Upper lobe of left lung (tissue), 6 donors: ENCODE measurements at regions not wholly inside any gene's neighbourhood (a gene's known extent, or its start where the extent isn't known, plus 50 kb on each side); places are given as distances from the start of the nearest gene placed in this dataset.

ENCODE experiments used
- ATAC-seq, 2 donors: fragments of 200-7000 bp; cut with Tn5 transposase; one replicate each; pipeline ENCODE4 v1.9.1; 2022; ENCODE audit warnings: mild to moderate bottlenecking in 2 of 2, moderate library complexity in 2 of 2; ENCODE audit not compliant: low FRiP score in 2 of 2
- DNase-seq, 2 donors: peaks; one replicate each; pipeline ENCODE4 v3.0.0-alpha.2; 2019 to 2020
- H3K27ac ChIP-seq, 4 donors: fragments of 200-600 bp; sonication (generic); one replicate each; pipeline ENCODE4 v1.5.1; 2016 to 2019
- H3K27me3 ChIP-seq, 4 donors: fragments of 200-600 bp; sonication (generic); one replicate each; pipeline ENCODE4 v1.5.1; 2017 to 2019
- H3K36me3 ChIP-seq, 4 donors: fragments of 200-600 bp; sonication (generic); one replicate each; pipeline ENCODE4 v1.5.1; 2016 to 2019
- H3K4me1 ChIP-seq, 4 donors: fragments of 200-600 bp; sonication (generic); one replicate each; pipeline ENCODE4 v1.5.1; 2018 to 2019
- H3K4me3 ChIP-seq, 4 donors: fragments of 200-600 bp; sonication (generic); one replicate each; pipeline ENCODE4 v1.5.1; 2017 to 2019; ENCODE audit warnings: mild to moderate bottlenecking in 2 of 4, moderate library complexity in 1 of 4
- H3K9me3 ChIP-seq, 4 donors: fragments of 200-600 bp; sonication (generic); one replicate each; pipeline ENCODE4 v1.5.1; 2018 to 2019
- CTCF ChIP-seq, 6 experiments: fragments of 450-650 bp in 4 of 6; fragments of 200-600 bp in 2 of 6; sonication (generic) in 2 of 6; IDR thresholded peaks; one replicate each; pipeline ENCODE4 v1.5.1; 2016 to 2019; ENCODE audit warnings: antibody characterized with exemption in 6 of 6
- EP300 ChIP-seq, 4 donors: sonication (generic); formaldehyde crosslinking; IDR thresholded peaks; one replicate each; pipeline ENCODE4 v1.5.1; 2017; ENCODE audit warnings: antibody characterized with exemption in 4 of 4, control low read depth in 2 of 4
- POLR2A ChIP-seq, 4 donors: fragments of 450-650 bp; IDR thresholded peaks; one replicate each; pipeline ENCODE4 v1.5.1; 2016 to 2017; ENCODE audit warnings: antibody characterized with exemption in 4 of 4, mild to moderate bottlenecking in 2 of 4
- POLR2AphosphoS5 ChIP-seq, 2 donors: sonication (generic); formaldehyde crosslinking; IDR thresholded peaks; one replicate each; pipeline ENCODE4 v1.5.1; 2017; ENCODE audit warnings: antibody characterized with exemption in 2 of 2
- WGBS, 2 donors: methylation state at CpG; one replicate each; pipeline ENCODE4 v1.1.5; 2017 to 2018; 5-methylcytosine and 5-hydroxymethylcytosine counted together
- donor health status: DM: no; HTN: no; CAD: no; lungs with moderate emphysema.
- donor health status: DM: no; HTN: yes; CAD: no; lungs with severe emphysema.

GRCh38 chr18:47342566-47342965 is 91.1 kb upstream of the SKOR2 start:
- 73 to 95% methylated on average over 1 of the region's 1 CpG for WGBS, 2 donors
- no peak for ATAC-seq
- Histone ChIP-seq H3K4me3 (no peak overlapping the region), H3K27me3 (no peaks in the 10 kb centered on the region), H3K36me3 (no peaks in the 10 kb centered on the region), H3K27ac (no peak overlapping the region), H3K4me1 (no peaks in the 10 kb centered on the region), H3K9me3 (no peaks in the 10 kb centered on the region)
- TF ChIP-seq POLR2A (IDR thresholded peaks at IDR 0.05): no peak
- TF ChIP-seq CTCF (IDR thresholded peaks at IDR 0.05): no peak
- TF ChIP-seq EP300 (IDR thresholded peaks at IDR 0.05): no peak
- no peak for TF ChIP-seq POLR2AphosphoS5 (IDR thresholded peaks at IDR 0.05)
- no peak for DNase-seq

- 71 to 75% methylated on average over 6 of the region's 6 CpGs for WGBS, 2 donors
- TF ChIP-seq CTCF (IDR thresholded peaks at IDR 0.05) (no peak), POLR2AphosphoS5 (IDR thresholded peaks at IDR 0.05) (no peak), EP300 (IDR thresholded peaks at IDR 0.05) (no peak), POLR2A (IDR thresholded peaks at IDR 0.05) (no peak)
- ATAC-seq (no peak), DNase-seq (no peak)
- Histone ChIP-seq H3K4me3 (no peak overlapping the region), H3K4me1 (no peaks in the 10 kb centered on the region), H3K36me3 (no peaks in the 10 kb centered on the region), H3K9me3 (no peaks in the 10 kb centered on the region), H3K27ac (no peak overlapping the region), H3K27me3 (no peaks in the 10 kb centered on the region)
These were observed 90.2 kb upstream of the SKOR2 start for GRCh38 chr18:47341678-47342077.

GRCh38 chr18:47334966-47335365 is 83.5 kb upstream of the SKOR2 start:
- Histone ChIP-seq H3K4me3 (no peak overlapping the region), H3K27ac (no peak overlapping the region), H3K36me3 (no peaks in the 10 kb centered on the region), H3K9me3 (no peaks in the 10 kb centered on the region), H3K27me3 (no peaks in the 10 kb centered on the region), H3K4me1 (no peaks in the 10 kb centered on the region)
- no peak for TF ChIP-seq POLR2AphosphoS5 (IDR thresholded peaks at IDR 0.05)
- TF ChIP-seq POLR2A (IDR thresholded peaks at IDR 0.05): no peak
- no peak for TF ChIP-seq CTCF (IDR thresholded peaks at IDR 0.05)
- DNase-seq (no peak), ATAC-seq (no peak)

GRCh38 chr18:47333926-47334635 is 82.6 kb upstream of the SKOR2 start:
- WGBS, 2 donors: 72 to 73% methylated on average over 12 of the region's 12 CpGs
- Histone ChIP-seq H3K4me1 (no peaks in the 10 kb centered on the region), H3K27ac (no peak overlapping the region), H3K4me3 (no peak overlapping the region), H3K9me3 (no peaks in the 10 kb centered on the region), H3K36me3 (no peaks in the 10 kb centered on the region), H3K27me3 (no peaks in the 10 kb centered on the region)
- no peak for TF ChIP-seq POLR2A (IDR thresholded peaks at IDR 0.05)
- no peak for TF ChIP-seq CTCF (IDR thresholded peaks at IDR 0.05)
- TF ChIP-seq POLR2AphosphoS5 (IDR thresholded peaks at IDR 0.05): no peak
- no peak for TF ChIP-seq EP300 (IDR thresholded peaks at IDR 0.05)
- ATAC-seq (no peak), DNase-seq (no peak)

GRCh38 chr18:47331641-47332040 is 80.2 kb upstream of the SKOR2 start:
- H3K36me3 ChIP-seq: no peaks in the 10 kb centered on the region
- ATAC-seq (no peak), DNase-seq (no peak)
- H3K4me3 ChIP-seq: no peak overlapping the region
- TF ChIP-seq POLR2AphosphoS5 (IDR thresholded peaks at IDR 0.05) (no peak), EP300 (IDR thresholded peaks at IDR 0.05) (no peak), POLR2A (IDR thresholded peaks at IDR 0.05) (no peak), CTCF (IDR thresholded peaks at IDR 0.05) (no peak)
- no peaks in the 10 kb centered on the region for H3K4me1 ChIP-seq
- H3K27me3 ChIP-seq: no peaks in the 10 kb centered on the region
- H3K9me3 ChIP-seq: no peaks in the 10 kb centered on the region
- WGBS, 2 donors: 65 to 71% methylated on average over 1 of the region's 1 CpG
- no peak overlapping the region for H3K27ac ChIP-seq
